OCI-LY1 (cell line): ENCODE measurements at regions not wholly inside any gene's neighbourhood (a gene's known extent, or its start where the extent isn't known, plus 50 kb on each side); places are given as distances from the start of the nearest gene placed in this dataset.

Source experiments
- H2AFZ ChIP-seq: fragments of 200-600 bp; sonication (generic), shearing (Covaris generic); 2 replicates; pipeline ENCODE4 v1.6.0; 2014; ENCODE audit warnings: antibody characterized with exemption, mild to moderate bottlenecking, low read length
- H3F3A ChIP-seq: fragments of 200-600 bp; sonication (generic), shearing (Covaris generic); 2 replicates; pipeline ENCODE4 v1.6.0; 2014; ENCODE audit warnings: mild to moderate bottlenecking, antibody characterized with exemption, low read length, moderate library complexity; ENCODE audit not compliant: insufficient read depth
- H3K27ac ChIP-seq: fragments of 200-600 bp; sonication (generic); 2 replicates; pipeline ENCODE4 v1.5.1; 2014; ENCODE audit warnings: low read length, mixed run types, mild to moderate bottlenecking, low read depth; ENCODE audit not compliant: poor library complexity, severe bottlenecking
- H3K27me3 ChIP-seq: fragments of 200-600 bp; sonication (generic); 2 replicates; pipeline ENCODE4 v1.6.0; 2014; ENCODE audit warnings: antibody characterized with exemption, mild to moderate bottlenecking, low read length, moderate library complexity; ENCODE audit not compliant: insufficient read depth
- H3K36me3 ChIP-seq: fragments of 200-600 bp; sonication (generic); 2 replicates; pipeline ENCODE4 v1.6.1; 2014; ENCODE audit warnings: mild to moderate bottlenecking, antibody characterized with exemption, low read length, moderate library complexity, mixed read lengths; ENCODE audit not compliant: insufficient read depth
- H3K4me1 ChIP-seq: fragments of 200-600 bp; sonication (generic); 2 replicates; pipeline ENCODE4 v1.5.1; 2014; ENCODE audit warnings: mild to moderate bottlenecking, low read length, moderate library complexity; ENCODE audit not compliant: insufficient read depth, severe bottlenecking
- H3K4me2 ChIP-seq: fragments of 200-600 bp; sonication (generic), shearing (Covaris generic); 2 replicates; pipeline ENCODE4 v1.6.1; 2014; ENCODE audit warnings: low read length
- H3K4me3 ChIP-seq: fragments of 200-600 bp; sonication (generic); 2 replicates; pipeline ENCODE4 v1.5.1; 2014; ENCODE audit warnings: low read length, low read depth, mild to moderate bottlenecking, mixed read lengths; ENCODE audit not compliant: poor library complexity, severe bottlenecking
- H3K79me2 ChIP-seq: fragments of 200-600 bp; shearing (Covaris generic); 2 replicates; pipeline ENCODE4 v1.6.1; 2016; ENCODE audit warnings: mixed run types, low read length, mixed read lengths; ENCODE audit not compliant: insufficient read depth
- H3K9ac ChIP-seq: fragments of 200-600 bp; sonication (generic), shearing (Covaris generic); 2 replicates; pipeline ENCODE4 v1.6.1; 2014; ENCODE audit warnings: mild to moderate bottlenecking, low read length, mixed read lengths
- H3K9me2 ChIP-seq: fragments of 200-600 bp; sonication (generic), shearing (Covaris generic); 2 replicates; pipeline ENCODE4 v1.6.1; 2014; ENCODE audit warnings: low read depth, mild to moderate bottlenecking, low read length, mixed read lengths
- H3K9me3 ChIP-seq: fragments of 200-600 bp; shearing (Covaris generic); 2 replicates; pipeline ENCODE4 v1.6.1; 2014; ENCODE audit warnings: low read length, mixed read lengths
- H4K20me1 ChIP-seq: fragments of 200-600 bp; sonication (generic), shearing (Covaris generic); 2 replicates; pipeline ENCODE4 v1.6.0; 2016; ENCODE audit warnings: mild to moderate bottlenecking, low read length; ENCODE audit not compliant: insufficient read depth
- CTCF ChIP-seq: fragments of 200-600 bp; sonication (generic), shearing (Covaris generic); IDR thresholded peaks from 2 replicates; pipeline ENCODE4 v1.5.1; 2017; ENCODE audit warnings: mild to moderate bottlenecking, antibody characterized with exemption, low read length, moderate library complexity, mixed read lengths
- EZH2 ChIP-seq: fragments of 200-600 bp; sonication (generic), shearing (Covaris generic); IDR thresholded peaks from 2 replicates; pipeline ENCODE4 v1.8.0; 2017; ENCODE audit warnings: borderline replicate concordance, mixed run types, mild to moderate bottlenecking, antibody characterized with exemption, low read length, moderate library complexity, mixed read lengths

GRCh38 chr1:29900104-29900679 lies 663.9 kb downstream of the PTPRU start:
- Histone ChIP-seq H3K9me3 (no peaks in the 10 kb centered on the region), H3K27ac (no peak overlapping the region), H3F3A (no peaks in the 10 kb centered on the region), H3K36me3 (no peaks in the 10 kb centered on the region), H3K4me3 (no peak overlapping the region), H2AFZ (no peak overlapping the region), H3K4me2 (no peak overlapping the region), H3K27me3 (no peaks in the 10 kb centered on the region), H3K9me2 (no peaks in the 10 kb centered on the region), H4K20me1 (no peaks in the 10 kb centered on the region), H3K9ac (no peak overlapping the region), H3K79me2 (no peaks in the 10 kb centered on the region), H3K4me1 (no peaks in the 10 kb centered on the region)
- TF ChIP-seq CTCF: no peak
- no peak for TF ChIP-seq EZH2

GRCh38 chr1:29896791-29897714 lies 660.7 kb downstream of the PTPRU start:
- TF ChIP-seq CTCF (no peak), EZH2 (no peak)
- no peak overlapping the region for H3K4me2 ChIP-seq
- H3K9me2 ChIP-seq: no peaks in the 10 kb centered on the region
- no peaks in the 10 kb centered on the region for H3K9me3 ChIP-seq
- no peak overlapping the region for H3K4me3 ChIP-seq
- H3K4me1 ChIP-seq: no peaks in the 10 kb centered on the region
- H3K9ac ChIP-seq: no peak overlapping the region
- no peaks in the 10 kb centered on the region for H4K20me1 ChIP-seq
- H2AFZ ChIP-seq: no peak overlapping the region
- no peaks in the 10 kb centered on the region for H3F3A ChIP-seq
- H3K36me3 ChIP-seq: no peaks in the 10 kb centered on the region
- no peak overlapping the region for H3K27ac ChIP-seq
- H3K79me2 ChIP-seq: no peaks in the 10 kb centered on the region
- H3K27me3 ChIP-seq: no peaks in the 10 kb centered on the region

GRCh38 chr1:29896300-29896699 lies 660.0 kb downstream of the PTPRU start:
- H3K36me3 ChIP-seq: no peaks in the 10 kb centered on the region
- no peaks in the 10 kb centered on the region for H3K9me3 ChIP-seq
- TF ChIP-seq CTCF: no peak
- H3F3A ChIP-seq: no peaks in the 10 kb centered on the region
- no peaks in the 10 kb centered on the region for H4K20me1 ChIP-seq
- no peaks in the 10 kb centered on the region for H3K27me3 ChIP-seq
- H3K79me2 ChIP-seq: no peaks in the 10 kb centered on the region
- H3K9ac ChIP-seq: no peak overlapping the region
- no peak overlapping the region for H3K4me2 ChIP-seq
- no peak overlapping the region for H3K27ac ChIP-seq
- no peaks in the 10 kb centered on the region for H3K4me1 ChIP-seq
- no peaks in the 10 kb centered on the region for H3K9me2 ChIP-seq
- H2AFZ ChIP-seq: no peak overlapping the region
- no peak overlapping the region for H3K4me3 ChIP-seq
